ENCODE measurements at regions not wholly inside any gene's neighbourhood (a gene's known extent, or its start where the extent isn't known, plus 50 kb on each side); places are given as distances from the start of the nearest gene placed in this dataset.
"Not testable (repeated sequence)": the region's sequence is repeated elsewhere in the genome, so short reads cannot be mapped to it uniquely, and the experiment has no call there.

DNA sequence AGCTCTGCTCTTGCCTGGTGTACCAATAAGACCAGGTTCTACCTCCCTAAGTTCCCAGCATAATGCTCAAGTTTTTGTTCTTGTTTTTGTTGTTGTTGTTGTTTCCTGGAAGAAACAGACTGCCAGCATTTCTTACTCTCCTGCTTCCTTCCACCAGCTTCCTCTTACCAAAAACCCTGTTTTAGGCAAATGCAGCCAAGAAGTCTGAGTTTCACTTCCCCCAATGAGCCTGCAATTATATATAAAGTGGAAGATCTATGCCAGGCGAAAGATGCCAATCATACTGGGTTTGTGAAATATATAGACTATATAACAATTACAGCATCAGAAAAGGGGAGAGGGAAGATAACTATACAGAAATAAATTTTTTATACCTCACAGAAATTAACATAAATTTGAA lies 931.5 kb upstream of the FAT3 start:
- no peak for DNase-seq

DNA sequence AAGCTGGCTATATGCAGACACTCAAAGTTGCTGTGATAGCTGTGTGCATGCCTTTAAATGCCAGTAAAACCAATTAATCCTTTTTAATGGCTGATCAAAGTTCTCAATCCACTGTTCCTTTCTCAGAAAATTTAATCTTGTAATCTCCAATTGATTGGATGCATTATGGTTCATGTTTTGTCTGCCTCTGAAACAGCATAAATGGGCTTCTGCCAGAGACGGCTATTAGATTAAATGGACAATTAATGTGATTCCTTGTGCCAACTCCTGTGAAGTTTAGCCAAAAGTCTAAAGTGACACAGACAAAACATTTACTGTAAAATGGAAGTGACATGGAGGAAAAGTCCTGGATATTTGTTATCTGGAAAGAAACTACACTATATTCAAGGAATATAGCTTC lies 952.5 kb upstream of the FAT3 start:
- no peak for DNase-seq

DNA sequence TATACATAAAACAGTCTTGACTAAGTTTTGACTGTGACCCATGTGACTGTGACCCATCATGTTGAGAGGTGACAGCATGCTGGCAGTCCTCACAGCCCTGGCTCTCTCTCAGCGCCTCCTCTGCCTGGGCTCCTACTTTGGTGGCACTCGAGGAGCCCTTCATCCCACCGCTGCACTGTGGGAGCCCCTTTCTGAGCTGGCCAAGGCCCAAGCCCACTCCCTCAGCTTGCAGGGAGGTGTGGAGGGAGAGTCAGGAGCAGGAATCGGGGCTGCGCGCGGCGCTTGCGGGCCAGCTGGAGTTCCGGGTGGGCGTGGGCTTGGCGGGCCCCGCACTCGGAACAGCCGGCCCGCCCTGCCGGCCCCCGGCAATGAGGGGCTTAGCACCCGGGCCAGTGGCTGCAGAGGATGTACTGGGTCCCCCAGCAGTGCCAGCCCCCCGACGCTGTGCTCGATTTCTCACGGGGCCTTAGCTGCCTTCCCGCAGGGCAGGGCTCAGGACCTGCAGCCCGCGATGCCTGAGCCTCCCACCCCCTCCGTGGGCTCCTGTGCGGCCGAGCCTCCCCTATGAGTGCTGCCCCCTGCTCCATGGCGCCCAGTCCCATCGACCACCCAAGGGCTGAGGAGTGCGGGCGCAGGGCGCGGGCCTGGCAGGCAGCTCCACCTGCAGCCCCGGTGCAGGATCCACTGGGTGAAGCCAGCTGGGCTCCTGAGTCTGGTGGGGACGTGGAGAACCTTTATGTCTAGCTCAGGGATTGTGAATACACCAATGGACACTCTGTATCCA lies 955.9 kb upstream of the FAT3 start:
- not testable (repeated sequence) for DNase-seq

DNA sequence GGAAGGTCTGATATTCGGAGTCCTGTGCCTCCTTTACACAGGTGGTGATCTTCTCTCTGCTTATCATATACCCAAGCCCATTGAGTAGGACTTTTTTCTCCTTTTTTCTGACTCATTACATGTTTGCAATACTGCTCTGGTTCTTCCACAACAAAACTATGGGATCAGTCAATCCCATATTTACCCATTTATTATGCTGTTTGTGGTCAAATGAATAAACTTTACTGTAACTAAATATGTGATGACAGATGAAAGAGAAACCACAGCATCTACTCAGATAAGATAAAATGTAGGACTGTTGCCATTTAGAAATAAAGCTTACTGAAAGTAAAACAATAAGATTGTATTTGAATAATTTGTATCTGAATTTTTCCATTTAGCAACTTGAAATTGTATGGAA lies 958.7 kb upstream of the FAT3 start:
- DNase-seq: no peak

DNA sequence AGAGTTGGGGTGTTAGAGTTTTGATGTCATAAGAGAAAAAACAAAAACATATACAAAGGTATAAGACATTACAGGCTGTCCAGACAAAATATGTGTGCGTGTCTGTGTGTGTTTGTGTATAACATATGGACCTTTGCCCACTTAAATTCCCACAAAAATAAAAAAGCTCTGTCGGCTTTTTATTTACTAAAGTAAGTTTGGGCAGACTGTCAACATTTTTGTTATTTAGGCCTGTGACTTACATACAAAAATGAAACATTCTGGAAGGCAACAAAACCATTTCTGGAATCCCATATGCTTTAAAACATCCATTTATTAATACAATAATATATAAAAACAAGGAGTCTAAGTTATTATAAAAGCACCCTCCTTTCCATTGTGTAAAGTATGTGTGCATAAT lies 960.1 kb upstream of the FAT3 start:
- no peak for DNase-seq

DNA sequence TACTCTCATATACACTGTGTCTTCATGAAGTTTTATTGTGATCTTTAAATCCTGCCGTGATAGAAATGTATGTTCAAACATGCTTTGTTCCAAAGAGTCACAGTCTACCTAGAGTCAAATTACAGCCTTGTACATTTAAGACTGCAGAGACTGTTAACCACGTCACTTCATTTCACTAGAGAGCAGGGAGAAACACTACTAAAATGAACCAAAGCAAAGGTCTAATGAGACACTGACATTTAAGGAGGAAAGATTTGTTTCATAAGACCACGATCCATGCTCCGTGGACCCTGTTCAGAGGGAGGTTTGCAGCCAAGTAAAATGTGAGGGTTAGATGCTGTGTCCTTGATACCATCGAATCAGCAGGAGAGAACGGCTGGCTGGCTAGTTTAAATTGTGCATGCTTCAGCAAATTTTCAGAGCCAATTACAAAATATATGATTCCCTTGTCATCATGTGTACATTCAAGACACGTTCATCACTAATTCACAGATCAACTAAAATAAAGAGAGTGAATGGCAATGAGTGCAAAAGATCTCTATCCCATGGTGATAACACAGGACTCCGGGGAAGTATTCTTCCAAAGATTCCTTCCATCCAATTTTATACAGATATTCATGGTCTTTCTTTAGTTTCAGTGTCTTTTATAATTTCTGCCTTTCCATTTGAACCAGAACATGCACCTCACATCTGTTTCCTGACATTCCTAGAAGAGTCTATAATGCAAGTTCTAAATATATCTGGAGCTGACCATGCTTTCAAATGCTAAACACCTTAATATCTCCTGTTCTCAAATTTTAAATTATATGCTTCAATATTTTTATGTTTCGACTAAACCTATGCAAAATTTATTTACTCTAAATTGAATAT lies 960.9 kb upstream of the FAT3 start:
- DNase-seq: no peak

DNA sequence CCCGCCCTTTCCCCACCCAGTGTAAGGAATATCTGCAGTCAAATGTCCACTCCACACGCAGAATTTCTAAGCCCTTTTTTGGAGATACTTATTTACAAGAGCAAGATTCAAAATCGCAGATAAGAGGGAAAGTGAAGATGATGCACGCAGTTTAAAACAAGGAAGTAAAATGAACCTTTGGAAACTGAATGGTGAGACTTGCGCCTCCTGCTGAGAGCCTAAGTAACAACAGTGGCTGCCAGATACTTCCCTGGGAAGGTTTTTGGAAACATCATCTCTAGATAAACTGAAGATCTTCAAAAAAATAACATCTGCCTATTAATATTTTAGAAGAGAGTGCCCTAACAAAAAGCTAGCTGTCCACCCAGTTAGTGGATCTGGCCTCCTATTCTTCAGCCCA lies 963.1 kb upstream of the FAT3 start:
- DNase-seq: peak; percentile 2

DNA sequence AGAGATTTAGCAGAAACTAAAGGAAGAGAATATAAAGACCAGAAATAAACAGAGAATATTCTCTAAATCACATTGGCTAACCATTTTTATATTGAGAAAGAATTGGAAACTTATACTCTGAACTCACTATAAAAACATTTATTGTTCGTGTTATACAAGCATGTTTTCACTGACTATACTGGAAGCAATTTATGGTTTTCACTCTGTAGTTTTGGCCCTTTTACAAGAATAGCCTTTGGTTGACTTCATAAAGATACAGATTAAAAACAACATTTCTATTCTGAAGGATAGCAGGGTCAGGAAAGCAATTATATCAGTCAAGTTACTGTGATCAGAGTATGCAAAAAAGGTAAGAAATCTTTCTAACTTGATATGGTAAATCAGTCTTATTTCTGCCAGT lies 965.7 kb upstream of the FAT3 start:
- DNase-seq: no peak

DNA sequence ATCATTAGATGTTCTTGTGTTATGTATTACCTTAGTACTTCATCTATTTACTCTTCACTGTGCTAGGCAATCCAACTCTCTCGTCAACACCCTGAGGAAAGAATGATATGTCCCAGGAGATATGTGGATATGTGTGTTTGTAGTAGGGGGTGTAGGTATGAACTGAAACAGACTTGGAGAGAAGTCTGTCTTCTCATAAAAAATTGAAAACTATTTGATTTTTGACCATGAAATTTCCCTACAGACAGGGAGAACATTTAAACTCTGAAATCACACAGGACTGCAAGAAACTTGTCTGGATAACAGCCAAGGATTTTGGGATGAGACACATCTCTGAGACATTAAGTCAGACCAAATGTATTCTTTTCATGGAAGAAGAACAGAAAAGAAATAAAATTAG lies 967.0 kb upstream of the FAT3 start:
- DNase-seq: no peak

DNA sequence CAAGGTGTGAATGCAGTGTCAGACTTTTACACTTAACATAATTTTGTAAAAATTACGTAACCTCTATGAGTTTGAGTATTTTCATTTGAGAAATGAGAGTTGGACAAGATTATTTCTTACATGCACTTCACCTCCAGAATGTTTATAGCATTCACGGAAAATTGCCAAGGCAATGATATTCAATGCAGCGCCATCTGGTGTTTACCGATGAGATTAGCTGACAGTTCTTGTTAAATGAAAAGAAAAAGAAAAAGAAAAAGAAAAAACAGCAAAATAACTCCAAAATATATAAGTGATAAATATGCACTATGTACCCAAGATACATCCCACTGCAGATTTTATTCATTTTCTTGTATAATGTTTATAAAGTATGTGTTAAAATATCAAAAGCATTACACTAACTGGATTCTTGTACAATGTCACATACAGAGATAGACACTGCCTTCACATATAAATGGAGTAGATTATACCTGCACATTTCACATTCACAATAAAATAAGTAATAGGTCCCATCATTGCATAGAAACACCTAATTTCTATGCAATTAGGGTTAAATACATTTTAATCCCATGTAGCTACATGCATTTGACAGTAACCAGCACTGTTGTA lies 976.3 kb upstream of the FAT3 start:
- peak; percentile 66 for DNase-seq

DNA sequence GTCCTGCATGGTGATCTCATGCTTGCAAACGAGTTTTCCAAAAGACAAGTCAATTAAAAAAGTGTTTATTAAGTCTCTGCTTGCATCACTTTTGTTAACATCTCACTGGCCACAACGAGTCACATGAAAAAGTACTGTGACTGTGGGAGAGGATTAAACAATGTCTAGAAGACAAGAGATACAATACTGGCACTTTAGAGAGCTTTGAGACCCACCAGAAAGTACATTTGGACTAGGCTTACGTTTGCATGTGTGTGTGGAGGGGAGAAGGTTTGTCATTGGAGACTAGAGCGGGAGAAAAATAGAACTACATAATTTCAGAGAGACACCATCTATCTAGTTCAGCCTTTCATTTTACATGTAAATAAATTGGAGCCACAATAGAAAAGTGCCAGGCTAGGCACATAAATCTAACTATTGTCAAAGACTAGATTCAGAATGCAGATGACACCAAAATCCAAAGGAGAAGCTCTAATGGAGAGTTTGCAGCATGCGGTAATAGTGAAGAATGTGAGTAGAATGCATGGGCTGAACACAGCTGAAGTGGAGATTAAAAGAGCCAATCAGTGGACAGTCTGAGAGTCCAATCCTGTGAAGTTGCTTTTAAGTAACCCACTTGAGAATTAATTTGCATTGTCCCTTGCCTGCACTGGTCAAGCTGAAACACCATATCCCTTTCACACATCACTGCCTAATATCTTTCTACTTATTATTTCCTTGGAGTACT lies 977.4 kb upstream of the FAT3 start:
- no peak for DNase-seq

DNA sequence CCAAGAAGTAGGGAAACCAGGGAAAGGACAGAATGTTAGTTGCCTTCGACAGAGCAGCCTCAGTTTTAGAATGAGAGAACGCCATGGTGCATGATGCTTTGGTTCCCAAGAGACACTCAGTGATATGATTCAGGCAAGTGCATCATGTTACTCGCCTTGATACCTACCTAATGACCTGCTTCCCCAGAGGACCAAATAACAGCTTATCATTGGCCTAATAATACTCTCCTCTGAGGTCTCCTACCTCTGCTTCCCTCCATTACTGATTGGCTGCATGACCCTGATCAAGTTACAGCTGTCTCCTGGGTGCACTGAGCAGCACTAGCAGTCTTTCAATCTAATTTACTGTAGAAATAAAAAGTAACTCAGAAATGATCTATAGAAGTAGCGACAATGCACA lies 979.7 kb upstream of the FAT3 start:
- no peak for DNase-seq

DNA sequence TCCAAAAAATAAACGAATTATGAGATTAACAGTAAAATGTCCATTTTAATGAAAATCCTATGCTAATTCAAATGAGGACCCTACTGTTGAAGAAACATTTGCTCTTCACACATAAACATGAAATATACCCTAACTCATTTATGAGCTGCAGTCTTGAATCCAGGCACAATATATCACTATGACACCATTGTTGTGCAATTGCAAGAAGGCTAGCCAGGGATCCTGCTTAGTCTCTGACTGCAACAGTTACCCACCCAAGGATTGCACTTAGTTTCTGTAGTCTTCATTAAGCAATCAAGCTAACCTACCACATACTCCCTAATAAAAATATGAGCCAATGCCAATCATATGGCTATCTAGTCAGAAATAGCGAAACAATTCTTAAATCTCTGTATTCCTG lies 981.0 kb upstream of the FAT3 start:
- no peak for DNase-seq

DNA sequence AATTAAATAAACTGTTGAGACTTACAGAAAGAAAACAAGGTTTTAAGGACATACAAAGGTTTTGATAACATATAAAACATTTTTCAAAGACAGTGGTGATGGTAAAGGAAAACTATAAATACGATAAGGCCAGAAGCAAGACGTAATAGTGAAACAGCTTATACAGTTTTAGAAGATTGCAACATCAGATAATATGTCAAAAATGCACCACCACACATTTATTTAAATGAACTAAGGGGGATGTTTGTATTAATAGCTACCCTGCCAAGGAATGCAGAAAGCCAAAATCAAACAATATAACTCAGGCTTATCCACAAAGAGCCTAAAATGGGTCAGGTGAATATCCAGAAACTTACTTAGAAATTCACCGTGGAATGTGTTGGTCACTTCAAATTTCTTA lies 981.6 kb upstream of the FAT3 start:
- no peak for DNase-seq

DNA sequence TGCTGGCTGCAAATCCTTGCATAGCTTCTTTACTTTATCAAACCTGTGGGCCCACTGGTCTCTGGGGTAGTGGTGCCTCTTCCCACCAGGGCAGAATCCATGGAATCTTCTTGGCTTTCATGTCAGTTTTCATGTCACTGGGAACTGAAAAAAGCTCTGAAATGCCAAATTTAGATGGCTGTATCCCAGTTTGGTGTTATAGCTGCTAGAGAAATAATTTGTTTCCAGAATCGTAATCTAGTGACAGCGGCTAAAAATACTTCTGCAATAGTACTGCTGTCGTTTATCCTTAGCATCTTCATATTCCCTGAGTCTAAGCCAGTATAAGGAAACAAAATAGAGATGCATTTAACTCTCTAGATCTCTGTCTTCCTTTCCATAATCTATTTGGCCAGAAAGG lies 983.4 kb upstream of the FAT3 start:
- no peak for DNase-seq

DNA sequence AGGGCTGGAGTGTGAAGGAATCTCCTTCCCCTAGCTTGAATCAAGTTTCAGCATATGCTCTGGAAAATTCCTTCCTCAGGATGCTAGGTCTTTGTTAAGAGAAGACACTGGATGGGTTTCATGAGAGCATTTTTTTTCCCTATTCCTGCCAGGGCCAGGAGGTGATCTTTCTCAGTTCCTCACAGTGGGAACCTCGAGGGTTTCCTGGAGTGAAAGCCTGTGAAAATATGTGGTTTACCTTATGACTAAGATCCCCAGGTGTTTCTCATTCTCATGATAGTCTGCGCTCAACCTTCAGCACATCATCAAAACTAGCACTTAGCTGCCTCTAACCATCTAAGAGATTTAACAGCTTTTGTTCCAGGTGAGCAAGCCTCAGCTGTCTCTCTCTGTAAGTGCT lies 985.3 kb upstream of the FAT3 start:
- no peak for DNase-seq

DNA sequence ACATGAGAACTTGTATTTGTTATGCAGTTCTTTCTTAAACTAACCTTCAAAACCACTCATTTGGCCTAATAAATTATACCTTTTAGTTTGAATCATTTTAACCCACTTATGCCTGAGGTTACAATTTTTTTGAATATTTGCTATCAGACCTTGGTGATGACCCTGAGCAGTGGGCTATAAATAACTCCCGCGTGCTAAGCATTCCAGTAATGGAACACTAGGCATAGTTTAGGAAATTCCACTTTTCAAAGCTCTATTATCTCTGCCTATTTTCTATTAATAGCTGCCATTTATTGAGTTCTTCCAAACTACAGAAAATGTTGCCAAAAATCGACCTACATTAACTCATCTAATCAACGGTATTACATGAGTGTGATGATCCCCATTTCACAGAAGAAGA lies 993.4 kb upstream of the FAT3 start:
- no peak for DNase-seq

DNA sequence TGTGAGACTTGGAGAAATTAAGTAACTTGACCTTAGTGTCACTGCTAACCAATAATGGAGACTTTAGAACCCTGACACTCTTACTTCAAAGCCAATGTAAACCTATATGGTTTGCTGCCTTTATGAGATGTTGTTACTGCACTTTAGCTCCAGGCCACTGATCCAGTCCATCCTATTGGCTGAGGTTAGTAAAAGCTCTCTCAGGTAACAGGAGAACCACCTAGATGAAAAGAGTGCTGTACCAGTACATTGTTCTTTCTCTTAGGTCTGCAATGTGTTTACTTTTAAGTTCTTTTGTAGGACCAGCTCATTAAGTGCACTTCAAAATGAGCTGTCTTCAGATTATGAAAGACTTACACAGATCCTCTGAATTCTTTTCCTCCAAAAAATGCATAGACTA lies 994.0 kb upstream of the FAT3 start:
- DNase-seq: no peak

DNA sequence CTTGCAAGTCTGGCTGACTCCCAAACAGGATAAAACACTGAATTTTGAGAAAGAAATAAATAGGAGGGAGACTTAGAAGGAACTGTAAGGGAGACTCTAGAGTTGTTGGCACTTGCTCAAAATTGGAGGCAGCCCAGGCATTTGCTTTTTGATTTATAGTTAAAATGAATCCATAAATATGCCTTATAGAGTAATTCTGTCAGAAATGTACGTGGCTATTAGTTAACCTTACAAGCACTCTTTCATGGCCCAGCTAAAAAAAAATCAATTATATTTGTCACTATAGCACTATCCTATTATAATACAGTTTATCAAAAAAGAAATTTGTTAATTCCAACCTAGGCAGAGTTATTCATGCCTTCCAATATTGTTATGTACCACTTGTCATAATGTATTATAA lies 1000.0 kb upstream of the CHORDC1 start:
- DNase-seq: no peak

DNA sequence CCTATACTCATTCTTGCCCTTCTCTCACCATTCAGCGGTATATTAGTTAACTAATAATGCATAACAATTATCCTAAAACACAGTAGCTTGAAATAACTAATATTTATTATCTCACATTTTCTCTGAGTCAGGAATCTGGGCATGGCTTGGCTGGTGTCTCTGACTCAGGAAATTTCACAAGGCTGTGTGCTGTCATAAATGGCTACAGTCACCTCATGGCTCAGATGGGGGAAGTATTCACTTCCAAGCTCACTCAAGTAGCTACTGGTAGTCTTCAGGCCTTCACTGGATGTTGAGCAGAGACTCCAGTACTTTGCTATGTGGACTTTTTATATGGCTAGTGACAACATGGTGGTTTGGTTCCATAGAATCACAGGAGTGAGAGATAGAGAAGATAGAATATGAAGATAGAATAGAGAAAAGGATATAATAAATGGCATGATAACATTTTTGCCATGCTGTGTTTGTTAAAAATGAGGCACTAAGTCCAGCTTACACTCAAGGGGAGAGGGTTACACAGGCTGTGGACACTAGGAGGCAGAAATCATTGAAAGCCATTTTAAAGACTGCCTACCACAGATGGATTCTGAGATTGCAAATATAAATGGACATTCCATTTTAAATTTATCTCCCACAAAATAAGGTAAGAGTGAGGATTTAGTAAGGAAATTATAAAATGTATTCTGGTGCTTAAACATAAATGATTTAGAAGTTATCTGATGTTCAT lies 997.8 kb upstream of the CHORDC1 start:
- no peak for DNase-seq

DNA sequence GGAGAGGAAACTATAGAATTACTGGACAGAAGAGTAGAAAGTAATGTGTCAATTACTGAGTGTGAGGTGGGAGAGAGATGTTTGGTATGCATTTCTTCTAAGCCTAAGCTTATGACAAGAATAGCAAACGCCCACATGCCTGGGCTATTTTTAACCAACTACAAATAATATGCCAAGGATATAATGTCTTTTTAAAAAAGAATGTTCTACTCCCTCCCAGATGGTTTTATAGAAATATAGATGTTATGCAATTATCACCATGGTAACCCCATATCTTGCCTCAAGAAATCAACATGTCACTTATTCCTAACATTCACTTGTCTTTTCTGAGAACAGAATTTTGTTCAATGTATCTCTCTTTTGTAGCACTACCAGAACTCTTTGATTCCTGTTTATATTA lies 996.7 kb upstream of the CHORDC1 start:
- no peak for DNase-seq

DNA sequence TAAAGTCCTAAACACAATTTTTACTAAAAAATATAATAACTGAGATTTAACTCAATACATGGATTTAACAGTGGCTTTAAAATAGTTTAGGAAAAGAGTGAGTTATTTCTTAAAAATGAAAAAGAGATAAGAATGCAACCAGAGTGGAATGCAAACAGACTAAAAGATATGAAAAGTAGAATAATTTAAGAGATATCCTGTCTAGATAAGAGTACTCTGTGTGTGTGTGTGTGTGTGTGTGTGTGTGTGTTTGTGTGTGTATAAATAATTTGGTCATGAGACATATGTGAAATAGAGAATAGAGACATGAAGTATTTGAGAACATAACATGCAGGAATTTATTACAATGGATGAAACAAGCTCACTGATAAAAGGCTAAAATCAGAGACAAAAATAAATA lies 986.9 kb upstream of the CHORDC1 start:
- no peak for DNase-seq

DNA sequence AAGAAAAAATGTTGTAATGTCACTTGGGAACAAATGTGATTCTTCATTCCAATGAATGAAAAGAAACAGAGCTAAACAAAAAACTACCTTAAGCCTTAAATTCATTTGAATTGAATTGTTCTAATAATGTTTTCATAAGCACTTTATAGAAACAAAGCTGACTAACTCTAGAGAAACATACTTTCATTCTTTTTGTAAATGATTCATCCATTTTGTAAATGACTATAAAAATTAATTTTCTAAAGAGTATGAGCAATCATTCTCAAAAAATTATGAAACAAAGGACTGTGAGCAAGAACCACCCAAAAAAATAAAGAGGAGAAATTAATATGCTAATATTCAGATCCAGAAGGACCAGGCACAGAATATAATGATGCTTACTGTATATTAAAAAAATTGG lies 986.5 kb upstream of the CHORDC1 start:
- no peak for DNase-seq
